GM04504 (cell line): ENCODE measurements at regions not wholly inside any gene's neighbourhood (a gene's known extent, or its start where the extent isn't known, plus 50 kb on each side); places are given as distances from the start of the nearest gene placed in this dataset.

Experiments used
- DNase-seq: peaks from one replicate; pipeline ENCODE4 v3.0.0-alpha.2; 2012; ENCODE audit warnings: low read depth

DNA sequence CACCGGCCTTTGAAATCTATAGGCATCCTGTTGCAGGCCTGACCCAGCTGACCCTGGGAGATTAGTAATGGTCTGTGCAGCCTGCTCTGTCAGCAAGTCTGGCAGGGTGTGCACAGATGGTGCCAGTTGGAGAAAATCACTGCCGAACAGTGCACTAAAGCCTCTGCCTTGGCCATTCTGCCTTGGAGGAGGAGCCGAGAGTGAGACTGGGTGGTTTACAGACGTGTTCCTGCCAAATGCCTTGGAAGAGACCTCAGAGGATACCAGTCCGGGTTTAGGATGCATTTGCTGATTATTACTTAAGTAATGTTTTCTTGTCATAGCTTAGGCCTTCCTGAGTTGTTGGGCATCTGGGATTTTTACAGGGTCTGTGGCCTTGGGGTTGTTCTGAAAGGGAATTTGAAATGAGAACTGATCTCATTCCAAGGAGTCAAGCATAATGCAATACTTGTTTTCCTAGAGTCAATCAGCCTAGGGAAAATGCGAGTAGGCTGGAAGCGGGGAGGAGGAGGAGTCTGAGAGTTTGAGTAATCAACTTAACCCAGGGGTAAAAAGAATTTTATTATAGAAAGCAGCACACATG, 292.1 kb downstream of the SOX4 start:
- DNase-seq, result peak; percentile 68

DNA sequence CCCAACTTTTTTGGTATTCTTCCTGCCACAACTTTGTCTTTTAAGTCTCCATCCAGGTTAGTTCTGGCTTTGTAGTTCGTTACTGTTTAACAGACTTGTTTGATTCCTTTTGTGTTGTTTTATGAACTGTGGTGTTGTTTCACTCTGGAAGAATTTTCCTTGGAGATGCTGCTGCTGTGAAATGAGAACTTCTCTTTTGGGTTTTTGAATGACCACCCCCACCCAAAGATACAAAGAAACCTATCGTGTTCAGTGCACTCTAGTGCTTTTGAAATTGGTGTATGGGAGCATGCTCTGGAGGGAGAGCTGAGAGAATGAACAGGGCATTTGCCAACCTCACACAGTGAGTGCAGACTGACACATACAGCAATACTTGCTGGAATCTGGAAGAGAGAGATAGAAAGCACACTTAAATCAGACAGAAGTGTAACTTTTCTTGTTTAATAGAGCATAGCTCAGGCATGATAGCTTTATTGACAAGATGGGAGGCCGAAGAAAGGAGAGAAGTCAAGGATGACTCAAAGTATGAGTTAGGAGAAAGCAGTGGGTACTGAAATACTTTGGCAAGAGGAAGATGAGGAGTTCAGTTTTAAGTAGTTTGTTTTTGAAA, 293.1 kb downstream of the SOX4 start:
- DNase-seq, result peak; percentile 4

DNA sequence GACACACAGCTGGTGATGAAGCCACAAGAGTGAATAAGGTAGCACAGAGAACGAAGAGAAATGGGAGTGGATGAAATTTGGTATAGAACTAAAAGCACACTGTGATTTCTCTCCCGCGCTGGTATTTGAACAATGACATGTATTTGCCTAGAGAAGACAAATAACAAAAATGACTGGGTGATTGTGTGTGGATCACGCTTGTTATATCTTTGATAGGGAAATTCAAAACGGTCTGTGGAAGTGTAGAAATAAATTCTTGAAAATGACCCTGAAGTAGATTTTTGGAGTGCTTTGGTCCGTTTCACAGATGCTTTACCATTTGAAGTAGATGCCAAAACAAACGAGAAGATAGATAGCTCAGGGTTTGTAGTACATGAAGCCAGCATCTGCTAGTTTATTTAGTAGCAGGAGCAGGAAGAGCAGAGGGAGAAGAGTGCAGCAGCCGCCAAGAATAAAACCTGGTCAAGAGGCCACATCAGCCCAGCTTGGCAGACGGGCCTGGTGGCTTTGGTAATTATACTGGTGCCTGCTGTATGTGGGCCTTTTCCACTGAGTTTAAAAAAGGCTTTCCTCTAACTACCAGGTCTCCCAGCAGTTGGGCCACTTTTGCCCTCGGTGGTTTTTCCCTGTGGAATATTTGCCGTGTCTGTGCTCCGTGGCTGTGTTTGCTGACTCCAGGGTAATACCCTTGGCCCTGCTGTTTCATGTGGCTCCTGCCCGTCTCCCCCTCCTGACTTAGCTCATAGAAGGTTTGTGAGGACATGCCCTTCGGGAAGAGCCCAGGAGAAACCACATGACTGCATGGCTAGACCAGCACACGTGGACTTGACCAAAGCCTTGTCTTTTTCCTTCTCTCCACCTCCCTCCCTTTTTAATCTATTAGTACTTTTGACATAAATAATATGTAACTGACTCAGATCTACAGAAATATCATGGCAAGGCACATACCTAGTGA, 294.0 kb downstream of the SOX4 start:
- DNase-seq, result no peak

DNA sequence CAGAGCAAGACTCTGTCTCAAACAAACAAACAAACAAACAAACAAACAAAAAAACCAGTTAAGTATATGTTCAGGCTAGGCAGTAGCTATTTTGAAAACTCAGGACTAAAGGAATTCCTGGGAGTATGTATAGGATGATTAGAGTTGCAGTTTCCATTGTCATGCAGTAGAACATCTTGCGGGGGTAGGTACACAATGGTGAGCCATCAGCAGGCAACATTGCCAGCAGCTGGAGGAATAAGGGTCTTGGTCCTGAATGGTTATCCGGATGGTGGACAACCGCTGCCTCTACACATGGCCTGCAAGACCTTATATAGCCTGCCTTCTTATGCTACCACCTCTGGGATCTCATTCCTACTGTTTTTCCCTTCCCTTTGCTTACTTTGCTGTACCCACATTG, 297.5 kb downstream of the SOX4 start:
- DNase-seq, result no peak

DNA sequence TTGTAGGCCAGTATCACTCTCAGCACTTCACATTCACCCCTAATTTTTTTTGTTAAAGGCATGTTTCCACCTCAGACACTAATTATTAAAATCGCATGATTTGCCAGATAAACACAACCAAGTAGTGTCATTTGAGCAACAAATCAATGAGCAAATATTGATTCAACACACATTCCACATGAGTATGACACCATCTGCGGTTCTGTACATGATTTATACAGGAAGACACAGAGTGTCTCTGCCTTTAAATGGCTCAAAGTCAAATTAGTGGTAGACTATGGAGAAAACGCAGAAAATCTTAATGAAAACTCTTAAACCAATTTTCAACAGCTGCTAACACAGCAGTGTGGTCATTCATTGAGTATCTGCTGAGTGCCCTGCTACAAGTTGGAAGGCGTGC, 300.2 kb downstream of the SOX4 start:
- no peak for DNase-seq

DNA sequence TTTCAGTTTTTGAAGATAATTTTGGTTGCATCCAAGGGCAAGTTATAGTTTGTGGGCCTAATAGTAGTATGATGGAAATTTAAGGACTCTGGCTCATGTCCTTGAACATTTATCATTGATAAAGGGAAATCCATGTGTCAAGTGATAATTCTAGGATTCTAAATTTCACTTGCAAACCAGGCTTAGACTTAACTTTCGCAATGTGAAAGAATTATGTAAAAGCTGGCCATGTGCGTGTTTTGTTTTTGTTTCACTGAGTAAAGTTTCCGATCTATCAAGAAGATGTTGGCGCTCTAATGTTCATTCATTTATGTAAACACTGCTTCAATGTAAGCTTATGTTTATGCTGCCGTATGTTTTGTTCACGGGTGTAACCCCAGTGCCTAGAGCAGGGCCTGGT, 302.0 kb downstream of the SOX4 start:
- DNase-seq, result no peak

DNA sequence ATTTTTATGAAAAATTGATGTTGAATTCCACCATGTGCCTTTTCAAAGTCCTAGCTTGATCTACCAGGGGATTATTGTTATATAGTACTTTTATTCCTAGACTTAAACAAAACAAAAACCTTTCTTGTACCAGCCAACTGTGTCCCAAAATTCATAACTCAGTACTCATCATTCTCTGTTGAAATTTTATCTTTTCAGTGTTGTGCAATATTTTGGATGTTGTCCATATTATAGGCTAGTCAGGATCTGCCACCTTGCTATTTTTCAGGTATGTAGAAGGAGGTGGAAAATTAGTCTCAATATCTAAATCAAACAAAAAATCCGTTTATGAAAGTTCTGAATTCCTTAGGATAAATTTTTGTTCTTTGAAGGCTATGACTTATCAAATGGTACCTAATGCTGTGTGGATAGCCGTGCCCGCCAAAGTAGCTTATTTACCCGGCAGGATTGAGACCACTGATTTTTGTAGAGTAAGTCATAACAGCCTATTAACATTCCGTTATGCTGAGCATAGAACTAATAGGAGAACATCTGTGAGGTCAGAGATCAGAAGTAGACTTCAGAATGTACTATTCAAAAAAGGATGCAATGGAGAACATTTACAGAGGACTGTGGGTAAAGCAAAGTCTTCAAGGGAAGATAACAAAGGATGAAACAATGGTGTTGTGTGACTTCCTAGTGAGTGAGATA, 304.7 kb downstream of the SOX4 start:
- DNase-seq, result no peak

DNA sequence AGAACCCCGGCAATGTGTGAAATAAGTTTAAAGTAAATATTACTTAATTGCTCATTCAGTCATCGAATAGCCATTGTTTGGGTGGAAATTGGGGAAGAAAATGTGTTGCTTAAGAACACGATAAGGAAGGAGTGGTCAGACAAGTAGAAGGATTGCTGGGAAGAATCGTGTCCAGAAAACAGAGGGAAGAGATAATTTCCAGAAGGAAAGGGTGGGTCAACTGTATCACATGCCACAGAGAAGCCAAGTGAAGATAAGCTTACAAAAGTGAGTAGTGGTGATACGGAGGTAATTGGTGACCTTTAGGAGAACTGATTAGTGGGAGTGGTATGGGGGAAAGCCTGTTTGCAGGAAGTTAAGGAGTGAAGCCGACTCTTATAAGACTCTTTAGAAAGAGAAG, 306.2 kb downstream of the SOX4 start:
- DNase-seq, result no peak

DNA sequence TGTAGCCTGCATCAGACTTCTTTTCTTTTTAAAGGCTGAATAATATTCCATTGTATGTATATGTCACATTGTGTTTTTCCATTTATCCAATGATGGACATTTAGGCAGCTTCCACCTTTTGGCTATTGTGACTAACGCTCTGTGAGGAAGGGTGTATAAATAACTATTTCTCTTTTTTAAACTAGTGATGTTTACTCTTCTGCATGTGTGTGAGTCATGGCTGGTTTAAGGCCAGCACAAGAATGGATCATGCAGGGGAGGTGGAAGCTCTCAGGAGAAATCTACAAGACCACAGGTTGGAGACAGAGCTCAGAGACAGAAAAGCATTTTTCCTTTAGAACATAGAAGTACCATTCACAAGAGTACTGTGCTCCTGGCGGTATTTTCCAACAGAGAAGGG, 307.2 kb downstream of the SOX4 start:
- no peak for DNase-seq

DNA sequence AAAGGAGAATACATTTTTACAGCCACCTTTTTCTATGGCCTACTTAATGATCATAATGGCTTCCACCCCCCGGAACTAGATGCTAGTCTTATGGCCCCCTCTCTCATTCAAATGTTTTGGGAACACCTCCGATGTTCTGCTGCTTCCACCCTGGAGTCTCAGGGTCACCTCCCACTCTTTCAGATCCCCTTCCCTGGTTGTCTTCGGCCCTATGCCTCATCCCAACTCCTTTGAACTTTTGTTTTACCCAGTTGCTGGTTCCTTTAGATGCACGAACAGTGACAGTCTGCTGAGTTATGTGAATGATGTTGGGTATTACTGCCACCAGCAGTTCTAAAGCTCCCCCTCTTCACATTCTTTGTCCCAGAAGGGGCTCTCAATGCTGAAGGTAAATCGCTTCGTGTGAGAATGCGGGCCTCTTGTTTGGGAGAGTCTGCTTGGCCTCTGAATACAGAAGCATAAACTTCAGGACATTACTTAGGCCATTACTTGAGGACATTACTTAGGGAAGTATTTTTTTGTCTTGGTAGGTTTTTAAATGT, 309.1 kb downstream of the SOX4 start:
- no peak for DNase-seq

DNA sequence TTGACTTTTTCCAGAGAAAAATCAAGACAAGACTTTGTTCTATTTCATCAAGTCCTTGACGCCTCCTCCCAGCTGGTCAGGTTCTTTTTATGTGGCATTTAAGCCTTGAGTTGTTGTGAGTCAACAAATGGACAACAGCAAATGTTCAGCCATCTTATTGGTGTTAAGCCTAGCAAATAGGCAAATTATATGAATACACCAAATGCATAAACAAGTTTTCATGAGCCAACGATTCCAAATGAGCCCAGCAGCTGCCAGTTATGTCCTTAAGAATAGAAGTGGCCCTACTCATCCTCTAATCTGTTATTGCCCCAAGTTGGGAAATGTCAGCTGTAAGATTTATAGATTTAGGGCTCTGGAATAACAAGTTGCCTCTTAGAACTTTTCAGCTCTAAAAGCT, 312.0 kb downstream of the SOX4 start:
- DNase-seq, result no peak

DNA sequence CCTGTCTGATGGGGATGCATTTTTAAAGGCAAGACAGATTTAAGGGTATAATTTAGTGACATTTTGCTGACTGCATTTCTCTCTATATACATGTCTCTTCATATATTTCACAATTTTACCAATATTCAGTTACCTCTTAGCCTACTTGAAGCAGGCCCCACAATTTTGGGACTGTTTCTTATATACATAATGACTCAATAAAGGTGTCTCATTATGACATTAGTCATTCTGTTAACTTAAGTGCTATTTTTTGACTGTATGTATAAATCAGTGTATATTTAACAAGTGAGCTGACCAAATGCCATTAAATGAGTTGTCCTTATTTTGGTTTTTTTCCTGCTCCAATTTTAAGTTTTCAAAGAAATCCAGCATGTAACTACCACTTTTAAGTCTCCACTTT, 313.3 kb downstream of the SOX4 start:
- no peak for DNase-seq

DNA sequence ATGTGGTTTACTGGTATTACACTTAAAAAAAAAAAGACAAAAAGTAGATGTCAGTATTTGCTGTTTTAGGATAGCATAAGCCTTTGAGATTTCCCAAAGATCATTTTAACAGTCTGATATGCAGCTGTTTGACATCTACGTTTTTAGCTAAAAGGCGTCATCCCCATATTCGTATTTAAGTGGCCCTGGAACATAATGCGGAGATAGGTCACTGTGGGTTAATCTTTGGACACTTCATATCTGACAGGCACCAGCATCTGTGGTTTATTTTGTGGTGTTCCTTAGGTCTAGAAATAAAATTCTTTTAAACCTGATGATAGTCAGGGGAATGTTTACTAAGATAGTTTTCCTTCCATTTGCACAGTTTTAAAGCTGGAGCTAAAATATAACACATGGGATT, 313.7 kb downstream of the SOX4 start:
- DNase-seq, result no peak

DNA sequence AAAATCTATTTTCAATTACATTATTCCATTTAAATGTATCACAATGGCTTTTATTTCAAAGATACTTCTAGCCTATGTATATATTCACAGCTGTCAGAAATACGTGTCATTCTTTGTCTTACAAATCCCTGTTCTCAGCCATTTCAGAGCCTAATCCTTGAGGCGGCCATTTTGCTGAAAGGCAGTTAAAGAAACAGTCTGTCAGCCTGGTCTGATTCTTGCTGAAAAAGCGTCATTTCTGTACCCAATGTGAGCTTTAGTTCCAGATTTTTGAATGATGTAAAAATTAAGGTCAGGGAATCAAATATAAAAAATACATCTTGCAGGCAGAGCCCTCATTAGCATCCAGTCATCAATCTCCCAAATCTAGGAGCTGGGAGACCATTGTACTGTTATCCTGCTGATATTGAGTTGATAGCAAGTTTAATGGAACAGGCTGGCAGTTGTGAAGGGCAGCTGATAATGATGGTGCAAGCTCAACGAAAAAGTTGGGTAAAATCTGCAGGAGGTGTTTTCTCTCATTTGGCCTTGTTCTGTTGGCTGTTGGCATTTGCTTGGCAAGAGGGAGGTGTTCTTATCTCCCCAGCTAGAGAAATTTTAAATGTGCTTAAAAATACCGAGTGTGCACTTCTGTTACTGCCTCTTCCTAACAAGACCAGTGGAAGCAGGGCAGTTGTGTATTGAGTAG, 314.8 kb downstream of the SOX4 start:
- no peak for DNase-seq

DNA sequence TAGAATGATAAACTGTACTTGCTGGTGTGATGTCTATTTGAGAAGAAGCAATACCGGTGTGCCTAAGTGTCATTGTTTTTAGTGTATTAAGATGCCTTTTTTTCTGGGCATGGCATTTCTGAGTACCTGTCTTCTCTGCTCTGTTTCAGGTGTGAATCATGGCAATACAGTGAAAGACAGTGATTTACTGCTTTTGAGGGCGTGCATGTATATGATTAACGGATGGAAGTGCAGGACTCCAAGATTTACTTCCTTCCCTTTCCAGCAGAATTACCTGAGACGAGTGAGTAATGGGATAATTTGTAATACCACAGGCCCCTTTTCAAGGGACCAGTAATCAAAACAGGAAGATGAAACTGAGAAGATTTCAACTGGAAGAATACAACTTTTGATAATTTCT, 315.8 kb downstream of the SOX4 start:
- DNase-seq, result no peak

DNA sequence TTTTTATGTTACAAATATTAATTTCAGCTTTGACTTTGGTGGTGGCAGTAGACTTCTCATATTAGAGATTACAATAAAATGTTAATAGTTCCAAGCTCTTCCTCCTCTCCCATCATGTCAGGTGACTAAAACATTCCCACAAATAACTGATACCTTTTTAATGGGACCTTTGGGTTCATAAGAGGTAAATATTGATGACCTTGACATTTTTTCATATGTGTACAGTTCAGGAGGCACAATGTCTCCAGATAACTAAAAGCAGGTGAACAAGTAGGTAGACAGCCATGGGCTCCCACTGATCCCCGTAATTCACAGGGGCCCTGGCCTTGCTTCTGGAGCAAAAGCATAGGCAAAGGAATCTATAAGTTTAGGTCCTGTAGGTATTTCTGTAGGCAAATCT, 317.7 kb downstream of the SOX4 start:
- DNase-seq, result no peak

DNA sequence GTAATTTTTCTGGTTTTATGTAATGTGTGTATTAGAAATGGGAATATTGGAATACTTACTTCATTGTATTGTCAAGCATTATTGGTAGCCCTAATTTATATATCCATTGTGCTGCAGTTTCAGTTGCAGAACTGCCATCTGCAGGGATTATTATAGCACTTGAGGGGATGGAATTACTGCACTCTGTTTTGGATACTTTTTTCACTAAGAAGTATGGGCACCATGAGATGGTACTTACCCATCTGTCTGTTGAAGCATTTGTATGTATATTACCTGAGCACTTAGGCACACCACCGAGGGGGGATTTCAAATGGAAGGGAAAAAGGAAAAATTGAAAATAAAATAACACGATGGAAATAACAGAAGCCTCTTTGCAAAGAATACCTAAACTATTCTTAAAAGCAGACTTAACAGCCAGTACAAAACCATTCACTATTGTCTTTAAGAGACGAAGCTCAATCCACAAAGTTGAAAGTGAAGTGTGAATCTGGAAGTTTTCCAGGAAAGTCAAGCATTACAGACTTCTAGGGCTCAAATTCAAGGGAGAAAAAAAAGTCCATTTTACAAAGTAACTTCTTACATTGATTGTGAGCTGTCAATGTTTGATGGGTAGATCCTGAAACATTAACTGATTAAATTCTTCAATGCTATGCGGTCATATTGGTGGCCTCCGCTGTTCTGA, 318.7 kb downstream of the SOX4 start:
- DNase-seq, result no peak

DNA sequence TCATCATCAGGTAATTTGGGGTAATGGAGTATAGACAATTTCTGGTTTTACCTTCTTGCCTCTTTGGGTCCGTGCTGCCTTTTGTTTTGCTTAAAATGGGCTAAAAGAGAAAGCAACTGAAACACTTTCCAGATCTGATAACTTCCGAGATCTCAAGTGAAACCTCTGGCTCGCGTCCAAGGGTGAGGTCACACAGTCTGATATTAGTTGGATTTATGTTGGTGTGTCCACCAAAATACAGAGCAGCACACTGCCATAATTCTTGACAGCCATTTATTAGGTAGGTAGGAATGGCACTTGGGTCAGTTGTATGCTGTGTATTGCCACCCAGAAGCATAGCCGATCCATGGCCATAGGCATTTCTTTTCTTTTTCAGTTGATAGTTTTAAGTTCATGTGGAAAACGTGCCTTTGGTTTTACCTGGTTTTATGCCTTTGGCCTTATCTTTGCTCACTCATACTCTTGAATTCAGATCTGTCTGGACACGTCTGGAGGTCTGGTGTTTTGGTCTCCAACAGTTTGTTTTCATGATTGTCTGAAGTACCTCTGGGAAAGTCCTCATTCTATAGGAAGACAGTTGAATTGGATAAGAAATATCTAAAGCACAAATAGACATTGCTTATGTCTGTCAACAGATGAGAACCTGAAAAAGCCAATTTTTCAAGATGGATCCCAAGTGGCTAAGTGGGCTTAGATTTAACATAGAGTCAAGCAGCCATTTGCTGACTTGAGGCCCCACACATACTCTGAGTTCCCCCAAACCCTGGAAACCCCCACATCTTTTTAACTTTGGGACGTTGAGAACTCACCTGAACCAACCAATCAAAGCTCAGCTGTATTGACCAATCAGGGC, 320.8 kb downstream of the SOX4 start:
- no peak for DNase-seq

DNA sequence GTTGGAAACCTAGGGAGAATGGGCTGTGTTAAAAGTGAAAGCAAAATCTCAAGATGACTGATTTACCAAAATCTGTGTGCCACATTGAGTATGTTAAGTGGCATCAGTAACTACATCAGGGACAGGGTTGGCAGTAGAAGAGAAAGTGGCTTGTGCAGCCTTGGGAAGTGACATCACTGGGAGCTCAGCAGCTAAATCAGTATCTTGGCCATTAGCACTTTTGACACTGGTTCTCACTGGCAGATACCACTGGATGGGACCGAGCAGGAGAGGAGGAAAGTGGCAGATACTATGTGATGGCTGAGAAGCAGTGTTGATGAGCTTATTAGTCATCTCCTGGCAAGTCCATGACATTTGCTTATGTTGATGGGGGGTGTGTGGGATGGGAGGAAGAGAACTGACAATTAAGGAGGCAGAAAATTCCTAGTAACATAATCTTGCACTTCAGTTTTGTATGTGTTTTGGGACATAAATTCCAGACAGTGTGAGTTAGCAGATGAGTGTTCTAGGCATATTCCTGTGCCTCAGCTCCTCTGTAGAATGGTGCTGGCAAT, 322.2 kb downstream of the SOX4 start:
- DNase-seq, result no peak

DNA sequence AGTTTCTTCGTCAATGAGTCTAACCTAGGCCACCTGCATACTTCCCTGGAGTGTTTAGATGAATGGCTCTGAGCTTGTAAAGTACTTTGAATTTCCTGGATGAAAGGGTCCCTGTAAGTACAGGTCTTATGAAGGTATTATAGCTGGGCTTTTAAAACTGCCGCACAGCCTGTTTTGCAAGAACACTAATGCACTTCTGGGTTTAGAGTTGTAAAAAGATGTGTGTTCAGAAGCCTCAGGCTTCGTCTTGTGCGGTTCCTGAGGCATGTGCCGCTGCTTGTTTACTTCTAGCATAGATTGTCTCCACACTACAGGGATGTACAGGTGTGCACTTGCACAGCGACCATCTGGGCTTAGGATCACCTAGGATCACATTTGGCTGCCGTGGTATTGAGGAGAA, 324.5 kb downstream of the SOX4 start:
- DNase-seq, result no peak
